ENCODE measurements at regions not wholly inside any gene's neighbourhood (a gene's known extent, or its start where the extent isn't known, plus 50 kb on each side); places are given as distances from the start of the nearest gene placed in this dataset.
A peak's percentile ranks its signal among the peaks of the same experiment; 100 is the strongest.
"Not testable (repeated sequence)": the region's sequence is repeated elsewhere in the genome, so short reads cannot be mapped to it uniquely, and the experiment has no call there.

GRCh38 chr20:57110121-57111027, 156.1 kb downstream of the BMP7 start:
- peak; percentile 86 for FAIRE-seq

GRCh38 chr20:57111028-57111373, 155.4 kb downstream of the BMP7 start:
- DNase-seq (ENCODE audit: insufficient read length, low spot score): no peak
- no peak for FAIRE-seq

More at GRCh38 chr20:57110121-57111027, 156.1 kb downstream of the BMP7 start:
- not testable (repeated sequence) for DNase-seq (ENCODE audit: insufficient read length, low spot score)

GRCh38 chr20:57112448-57112847, 154.0 kb downstream of the BMP7 start:
- no peak for DNase-seq (ENCODE audit: insufficient read length, low spot score)
- peak; percentile 91 for FAIRE-seq

- DNase-seq (ENCODE audit: insufficient read length, low spot score) (no peak), FAIRE-seq (peak; percentile 16)
Observed at GRCh38 chr20:57114290-57115005, 152.0 kb downstream of the BMP7 start.

- DNase-seq (ENCODE audit: insufficient read length, low spot score) (no peak), FAIRE-seq (peak; percentile 90)
Observed at GRCh38 chr20:57117296-57117695, 149.1 kb downstream of the BMP7 start.

DNA sequence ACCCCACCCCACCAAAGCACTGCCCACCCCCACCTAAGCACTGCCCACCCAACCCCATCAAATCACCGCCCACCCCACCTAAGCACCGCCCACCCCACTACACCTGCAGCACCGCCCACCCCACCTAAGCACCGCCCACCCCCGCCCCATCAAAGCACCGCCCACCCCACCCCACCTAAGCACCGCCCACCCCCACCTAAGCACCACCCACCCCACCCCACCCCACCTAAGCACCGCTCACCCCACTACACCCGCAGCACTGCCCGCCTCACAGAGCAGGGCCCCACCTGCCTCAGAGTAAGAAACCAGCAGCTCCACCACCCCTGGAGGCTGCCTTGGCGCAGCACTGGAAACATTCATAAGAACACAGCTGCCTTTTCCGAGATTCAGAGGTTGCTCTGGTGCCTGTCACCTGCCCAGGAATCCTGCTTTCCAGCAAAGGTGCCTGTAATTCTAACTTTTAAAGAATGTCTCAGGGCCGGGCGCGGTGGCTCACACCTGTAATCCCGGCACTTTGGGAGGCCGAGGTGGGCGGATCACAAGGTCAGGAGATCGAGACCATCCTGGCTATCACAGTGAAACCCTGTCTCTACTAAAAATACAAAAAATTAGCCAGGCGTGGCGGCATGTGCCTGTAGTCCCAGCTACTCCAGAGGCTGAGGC, 148.2 kb downstream of the BMP7 start:
- DNase-seq (ENCODE audit: insufficient read length, low spot score): no peak
- peak; percentile 42 for FAIRE-seq

Data from HTR-8/SVneo (cell line).